HepG2 (cell line): ENCODE measurements at regions not wholly inside any gene's neighbourhood (a gene's known extent, or its start where the extent isn't known, plus 50 kb on each side); places are given as distances from the start of the nearest gene placed in this dataset.

Experiments
- ATAC-seq: fragments of 200-7000 bp; cut with Tn5 transposase; 3 replicates; pipeline ENCODE4 v1.9.1; 2020; ENCODE audit warnings: mild to moderate bottlenecking, moderate library complexity
- BruUV-seq: library from RNA; stranded (reverse); fragments of 400-500 nt; replicated peaks from 2 replicates; lab custom pipeline; 2021; lab: Mats Ljungman, UMichigan
- CTCF ChIA-PET: fragments of 300-600 bp; formaldehyde crosslinking; extraction: SDS; loops from one replicate; lab custom pipeline; 2021; ENCODE audit warnings: low total read pairs, inconsistent platforms, low intra/inter-chr PET ratio; lab: Yijun Ruan, JAX
- POLR2A ChIA-PET: fragments of 350-600 bp; sonication (Branson Sonifier 250); formaldehyde crosslinking; loops from one replicate; lab custom pipeline; 2020; ENCODE audit warnings: antibody characterized with exemption, inconsistent platforms; lab: Yijun Ruan, JAX
- DNase-seq: peaks from one replicate; pipeline ENCODE4 v3.0.0-alpha.2; 2015; ENCODE audit warnings: low spot score
- FAIRE-seq: peaks from 3 replicates; lab custom pipeline; 2011; peaks lifted over from hg19 to GRCh38; lab: Jason Lieb, UNC
- H2AFZ ChIP-seq: one replicate; pipeline ENCODE4 v1.6.1; 2011; ENCODE audit warnings: low read length, inconsistent platforms
- H3K27ac ChIP-seq: fragments of 300-600 bp; 3 replicates; pipeline ENCODE4 v1.8.0; 2011; ENCODE audit warnings: mixed run types, mild to moderate bottlenecking, mixed read lengths, low read length, inconsistent platforms; ENCODE audit not compliant: insufficient read depth; ENCODE audit errors: extremely low read length
- H3K27me3 ChIP-seq, 2 experiments: fragments of 200-600 bp in 1 of 2; 2 replicates in 1 of 2; 3 replicates in 1 of 2; pipeline versions ENCODE4 v1.6.0 to v1.8.0; 2011; ENCODE audit warnings: low read length in 2 of 2, mild to moderate bottlenecking in 2 of 2, moderate library complexity in 2 of 2, inconsistent platforms in 1 of 2; ENCODE audit not compliant: insufficient read depth in 2 of 2, control insufficient read depth in 1 of 2
- H3K36me3 ChIP-seq, 2 experiments: fragments of 200-600 bp in 1 of 2; replicated peaks in 1 of 2; 2 replicates in 1 of 2; 3 replicates in 1 of 2; pipeline versions ENCODE4 v1.5.1 to v1.8.0; 2011; ENCODE audit warnings: low read length in 2 of 2, inconsistent platforms in 1 of 2; ENCODE audit not compliant: insufficient read depth in 2 of 2, control insufficient read depth in 1 of 2
- H3K4me1 ChIP-seq: 2 replicates; pipeline ENCODE4 v1.5.1; 2012; ENCODE audit warnings: low read length, inconsistent platforms; ENCODE audit not compliant: insufficient read depth
- H3K4me2 ChIP-seq: 2 replicates; pipeline ENCODE4 v1.6.0; 2011; ENCODE audit warnings: low read depth, low read length, inconsistent platforms
- H3K4me3 ChIP-seq, 3 experiments: fragments of 200-600 bp in 1 of 3; sonication (generic), shearing (Covaris generic) in 1 of 3; replicated peaks in 1 of 3; 2 replicates each; pipeline ENCODE4 v1.5.1; 2011 to 2016; ENCODE audit warnings: low read length in 3 of 3, inconsistent platforms in 2 of 3, low read depth in 2 of 3, mild to moderate bottlenecking in 2 of 3, control low read depth in 1 of 3, mixed read lengths in 1 of 3; ENCODE audit not compliant: insufficient read depth in 1 of 3
- H3K79me2 ChIP-seq: one replicate; pipeline ENCODE4 v1.6.1; 2011; ENCODE audit warnings: low read length, inconsistent platforms; ENCODE audit not compliant: insufficient read depth
- H3K9ac ChIP-seq: 2 replicates; pipeline ENCODE4 v1.6.0; 2011; ENCODE audit warnings: mild to moderate bottlenecking, low read depth, low read length, inconsistent platforms; ENCODE audit not compliant: insufficient read depth
- H3K9me3 ChIP-seq: 2 replicates; pipeline ENCODE4 v1.5.1; 2012; ENCODE audit warnings: mild to moderate bottlenecking, low read length
- H4K20me1 ChIP-seq: 2 replicates; pipeline ENCODE4 v1.6.0; 2011; ENCODE audit warnings: inconsistent platforms, mild to moderate bottlenecking, low read length, moderate library complexity; ENCODE audit not compliant: insufficient read depth
- ARNTL ChIP-seq: sonication (generic); formaldehyde crosslinking; IDR thresholded peaks from 2 replicates; pipeline ENCODE4 v1.4.0; 2020; ENCODE audit warnings: mild to moderate bottlenecking, missing genetic modification reagents
- KLF13 ChIP-seq: sonication (generic); formaldehyde crosslinking; IDR thresholded peaks from 2 replicates; pipeline ENCODE4 v1.4.0; 2020; ENCODE audit warnings: mild to moderate bottlenecking, missing genetic modification reagents
- NPAS2 ChIP-seq: sonication (generic); formaldehyde crosslinking; IDR thresholded peaks from 2 replicates; pipeline ENCODE4 v1.8.0; 2022; ENCODE audit warnings: mild to moderate bottlenecking, missing genetic modification reagents, borderline replicate concordance
- NR2F6 ChIP-seq, 2 experiments: IDR thresholded peaks; 2 replicates each; pipeline ENCODE4 v1.6.1; 2016; ENCODE audit warnings: antibody characterized with exemption in 1 of 2, mild to moderate bottlenecking in 1 of 2
- SOX13 ChIP-seq, 3 experiments: fragments of 450-650 bp in 1 of 3; sonication (generic) in 1 of 3; formaldehyde crosslinking in 1 of 3; IDR thresholded peaks in 2 of 3; conservative IDR thresholded peaks in 1 of 3; 2 replicates each; pipeline versions ENCODE4 v1.5.0 to v1.6.1; 2016 to 2020; ENCODE audit warnings: antibody characterized with exemption in 1 of 3, mild to moderate bottlenecking in 1 of 3, missing compliant biosample characterization in 1 of 3, missing genetic modification reagents in 1 of 3, moderate library complexity in 1 of 3
- XBP1 ChIP-seq: sonication (generic); formaldehyde crosslinking; IDR thresholded peaks from 2 replicates; pipeline ENCODE4 v1.5.0; 2020; ENCODE audit warnings: missing genetic modification reagents
- WGBS: methylation state at CpG from one replicate; pipeline ENCODE4 v1.1.6; 2017; ENCODE audit warnings: low lambda C conversion rate; 5-methylcytosine and 5-hydroxymethylcytosine counted together
- in situ Hi-C: cut with HindIII; loops from 2 replicates; pipeline ENCODE4 v1.10.0; 2017; ENCODE audit warnings: low pct_unique_long_range_greater_than_20kb; ENCODE audit not compliant: extremely low pct_ligation_motif_present
- intact Hi-C: fragments of 100-400 bp; cut with micrococcal nuclease; formaldehyde crosslinking; loops from one replicate; pipeline ENCODE4 v1.10.0; 2022; ENCODE audit not compliant: unreplicated experiment
- TF ChIP-seq, protein P1 (sequence below): sonication (generic); formaldehyde crosslinking; IDR thresholded peaks from 2 replicates; pipeline ENCODE4 v1.8.0; 2022; ENCODE audit warnings: missing genetic modification reagents, low read depth, mild to moderate bottlenecking, borderline replicate concordance
- TF ChIP-seq, protein P2 (sequence below): sonication (generic); formaldehyde crosslinking; IDR thresholded peaks from 2 replicates; pipeline ENCODE4 v1.5.1; 2020; ENCODE audit warnings: mild to moderate bottlenecking, missing genetic modification reagents, borderline replicate concordance

DNA sequence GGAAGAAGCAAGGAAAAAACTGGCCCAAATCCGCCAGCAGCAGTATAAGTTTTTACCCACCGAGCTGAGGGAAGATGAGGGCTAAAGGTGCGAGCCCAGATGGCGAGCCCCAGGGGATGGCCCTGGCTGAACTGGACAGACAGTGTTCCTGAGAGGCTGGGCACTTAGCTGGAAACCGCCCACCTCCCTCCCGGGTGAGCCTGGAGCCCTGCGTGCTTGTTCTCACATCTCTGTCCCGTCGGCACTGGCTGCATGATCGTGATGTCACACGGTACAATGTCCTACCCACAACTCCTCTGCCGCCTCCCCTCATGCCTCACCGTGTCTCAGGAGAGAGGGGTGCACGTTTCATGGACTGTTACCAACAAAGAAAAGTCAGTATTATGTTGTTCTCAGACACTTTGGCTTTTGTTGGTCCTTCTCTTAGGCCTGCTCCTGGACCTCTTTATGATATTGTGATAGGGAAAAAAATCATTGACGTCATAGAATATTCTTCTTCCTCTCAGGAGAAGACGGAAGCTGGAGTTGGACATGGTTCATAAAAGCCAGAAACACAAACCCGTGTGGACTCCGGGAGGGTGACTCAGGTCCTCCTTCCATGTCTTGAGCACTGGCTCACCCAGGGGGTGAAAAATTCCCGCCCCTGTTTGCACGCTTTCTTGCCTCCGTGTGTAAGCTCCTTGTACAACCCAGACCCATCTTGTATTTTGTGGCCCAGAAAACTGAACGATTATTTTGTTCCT, 201.8 kb upstream of the TPM1 start:
- peaks cover 12% of the 10 kb centered on the region for H3K4me1 ChIP-seq
- H3K4me2 ChIP-seq: no peak overlapping the region
- no peaks in the 10 kb centered on the region for H4K20me1 ChIP-seq
- no peak overlapping the region for H3K4me3 ChIP-seq
- no peak overlapping the region for H3K27ac ChIP-seq
- CTCF ChIA-PET: no interaction called here
- 93% methylated on average over 21 of the region's 22 CpGs for WGBS
- ATAC-seq (no peak), DNase-seq (no peak), FAIRE-seq (no peak)
- H2AFZ ChIP-seq: no peak overlapping the region
- BruUV-seq: no TSS peak
- in situ Hi-C loops (loop anchor here (5.0 kb wide), 1 partner anchor 58 kb away; no protein-coding TSS in a partner anchor), intact Hi-C loops (no loop called here)
- POLR2A ChIA-PET: interaction anchor here (0.5 kb wide), 1 partner anchor 53 kb away, joined by 3 read pairs; no protein-coding TSS in a partner anchor
- H3K79me2 ChIP-seq: no peaks in the 10 kb centered on the region
- TF ChIP-seq NPAS2 (CRISPR knock-in tag) (no peak), SOX13 (IDR thresholded peaks at IDR 0.05) (no peak), SOX13 (CRISPR knock-in tag; conservative IDR thresholded peaks at IDR 0.05 in 1 of 2, IDR thresholded peaks at IDR 0.05 in 1 of 2) (no peak), XBP1 (CRISPR knock-in tag) (no peak), ARNTL (no peak), KLF13 (CRISPR knock-in tag) (no peak), NR2F6 (IDR thresholded peaks at IDR 0.05) (no peak), NR2F6 (CRISPR knock-in tag; IDR thresholded peaks at IDR 0.05) (no peak)
- TF ChIP-seq, protein P1, sequence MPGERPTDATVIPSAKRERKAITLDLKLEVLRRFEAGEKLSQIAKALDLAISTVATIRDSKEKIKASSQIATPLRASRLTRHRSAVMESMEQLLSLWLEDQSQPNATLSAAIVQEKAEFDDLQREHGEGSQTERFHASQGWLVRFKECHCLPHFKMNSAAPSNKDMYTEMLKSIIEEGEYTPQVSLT (CRISPR knock-in tag): no peak
- TF ChIP-seq, protein P2, sequence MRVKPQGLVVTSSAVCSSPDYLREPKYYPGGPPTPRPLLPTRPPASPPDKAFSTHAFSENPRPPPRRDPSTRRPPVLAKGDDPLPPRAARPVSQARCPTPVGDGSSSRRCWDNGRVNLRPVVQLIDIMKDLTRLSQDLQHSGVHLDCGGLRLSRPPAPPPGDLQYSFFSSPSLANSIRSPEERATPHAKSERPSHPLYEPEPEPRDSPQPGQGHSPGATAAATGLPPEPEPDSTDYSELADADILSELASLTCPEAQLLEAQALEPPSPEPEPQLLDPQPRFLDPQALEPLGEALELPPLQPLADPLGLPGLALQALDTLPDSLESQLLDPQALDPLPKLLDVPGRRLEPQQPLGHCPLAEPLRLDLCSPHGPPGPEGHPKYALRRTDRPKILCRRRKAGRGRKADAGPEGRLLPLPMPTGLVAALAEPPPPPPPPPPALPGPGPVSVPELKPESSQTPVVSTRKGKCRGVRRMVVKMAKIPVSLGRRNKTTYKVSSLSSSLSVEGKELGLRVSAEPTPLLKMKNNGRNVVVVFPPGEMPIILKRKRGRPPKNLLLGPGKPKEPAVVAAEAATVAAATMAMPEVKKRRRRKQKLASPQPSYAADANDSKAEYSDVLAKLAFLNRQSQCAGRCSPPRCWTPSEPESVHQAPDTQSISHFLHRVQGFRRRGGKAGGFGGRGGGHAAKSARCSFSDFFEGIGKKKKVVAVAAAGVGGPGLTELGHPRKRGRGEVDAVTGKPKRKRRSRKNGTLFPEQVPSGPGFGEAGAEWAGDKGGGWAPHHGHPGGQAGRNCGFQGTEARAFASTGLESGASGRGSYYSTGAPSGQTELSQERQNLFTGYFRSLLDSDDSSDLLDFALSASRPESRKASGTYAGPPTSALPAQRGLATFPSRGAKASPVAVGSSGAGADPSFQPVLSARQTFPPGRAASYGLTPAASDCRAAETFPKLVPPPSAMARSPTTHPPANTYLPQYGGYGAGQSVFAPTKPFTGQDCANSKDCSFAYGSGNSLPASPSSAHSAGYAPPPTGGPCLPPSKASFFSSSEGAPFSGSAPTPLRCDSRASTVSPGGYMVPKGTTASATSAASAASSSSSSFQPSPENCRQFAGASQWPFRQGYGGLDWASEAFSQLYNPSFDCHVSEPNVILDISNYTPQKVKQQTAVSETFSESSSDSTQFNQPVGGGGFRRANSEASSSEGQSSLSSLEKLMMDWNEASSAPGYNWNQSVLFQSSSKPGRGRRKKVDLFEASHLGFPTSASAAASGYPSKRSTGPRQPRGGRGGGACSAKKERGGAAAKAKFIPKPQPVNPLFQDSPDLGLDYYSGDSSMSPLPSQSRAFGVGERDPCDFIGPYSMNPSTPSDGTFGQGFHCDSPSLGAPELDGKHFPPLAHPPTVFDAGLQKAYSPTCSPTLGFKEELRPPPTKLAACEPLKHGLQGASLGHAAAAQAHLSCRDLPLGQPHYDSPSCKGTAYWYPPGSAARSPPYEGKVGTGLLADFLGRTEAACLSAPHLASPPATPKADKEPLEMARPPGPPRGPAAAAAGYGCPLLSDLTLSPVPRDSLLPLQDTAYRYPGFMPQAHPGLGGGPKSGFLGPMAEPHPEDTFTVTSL (CRISPR knock-in tag): no peak
- H3K27me3 ChIP-seq: no peaks in the 10 kb centered on the region
- H3K36me3 ChIP-seq: peaks cover 5 to 12% of the 10 kb centered on the region in 2 experiments; a peak in 3 of 5 replicates
- no peaks in the 10 kb centered on the region for H3K9me3 ChIP-seq
- H3K9ac ChIP-seq: no peak overlapping the region
